Karpas-422 (cell line): ENCODE measurements at regions not wholly inside any gene's neighbourhood (a gene's known extent, or its start where the extent isn't known, plus 50 kb on each side); places are given as distances from the start of the nearest gene placed in this dataset.

Source experiments
- DNase-seq: peaks from one replicate; pipeline ENCODE4 v3.0.0-alpha.2; 2015
- H2AFZ ChIP-seq: fragments of 200-600 bp; sonication (generic); 2 replicates; pipeline ENCODE4 v1.6.1; 2014; ENCODE audit warnings: antibody characterized with exemption, low read length, mixed read lengths
- H3K27ac ChIP-seq: fragments of 200-600 bp; sonication (generic); 2 replicates; pipeline ENCODE4 v1.5.1; 2014; ENCODE audit warnings: mild to moderate bottlenecking, low read length, moderate library complexity
- H3K27me3 ChIP-seq: fragments of 200-600 bp; sonication (generic); 2 replicates; pipeline ENCODE4 v1.6.1; 2014; ENCODE audit warnings: low read length, mixed read lengths
- H3K36me3 ChIP-seq: fragments of 200-600 bp; sonication (generic); 2 replicates; pipeline ENCODE4 v1.6.1; 2014; ENCODE audit warnings: low read length, mixed read lengths; ENCODE audit not compliant: insufficient read depth
- H3K4me1 ChIP-seq: fragments of 200-600 bp; sonication (generic); 2 replicates; pipeline ENCODE4 v1.6.1; 2014; ENCODE audit warnings: mild to moderate bottlenecking, low read length, mixed read lengths
- H3K4me2 ChIP-seq: fragments of 200-600 bp; sonication (generic); 2 replicates; pipeline ENCODE4 v1.6.1; 2014; ENCODE audit warnings: low read length, low read depth, mild to moderate bottlenecking; ENCODE audit not compliant: poor library complexity, severe bottlenecking
- H3K4me3 ChIP-seq: fragments of 200-600 bp; sonication (generic); 2 replicates; pipeline ENCODE4 v1.5.1; 2014; ENCODE audit warnings: mild to moderate bottlenecking, antibody characterized with exemption, low read length, mixed read lengths
- H3K79me2 ChIP-seq: fragments of 200-600 bp; sonication (generic); 2 replicates; pipeline ENCODE4 v1.6.1; 2014; ENCODE audit warnings: mild to moderate bottlenecking, low read length, mixed read lengths
- H3K9ac ChIP-seq: fragments of 200-600 bp; sonication (generic); 2 replicates; pipeline ENCODE4 v1.6.0; 2014; ENCODE audit warnings: low read length
- H3K9me2 ChIP-seq: fragments of 200-600 bp; sonication (generic), shearing (Covaris generic); replicated peaks from 2 replicates; pipeline ENCODE4 v1.6.0; 2014; ENCODE audit warnings: mild to moderate bottlenecking, low read length, moderate library complexity; ENCODE audit not compliant: insufficient read depth
- H3K9me3 ChIP-seq: fragments of 300-700, 200-600 bp; sonication (generic); 2 replicates; pipeline ENCODE4 v1.6.1; 2014; ENCODE audit warnings: low read length, mixed read lengths
- H4K20me1 ChIP-seq: fragments of 200-600 bp; sonication (generic); 2 replicates; pipeline ENCODE4 v1.6.1; 2014; ENCODE audit warnings: mild to moderate bottlenecking, antibody characterized with exemption, low read length, low read depth; ENCODE audit not compliant: insufficient read depth

DNA sequence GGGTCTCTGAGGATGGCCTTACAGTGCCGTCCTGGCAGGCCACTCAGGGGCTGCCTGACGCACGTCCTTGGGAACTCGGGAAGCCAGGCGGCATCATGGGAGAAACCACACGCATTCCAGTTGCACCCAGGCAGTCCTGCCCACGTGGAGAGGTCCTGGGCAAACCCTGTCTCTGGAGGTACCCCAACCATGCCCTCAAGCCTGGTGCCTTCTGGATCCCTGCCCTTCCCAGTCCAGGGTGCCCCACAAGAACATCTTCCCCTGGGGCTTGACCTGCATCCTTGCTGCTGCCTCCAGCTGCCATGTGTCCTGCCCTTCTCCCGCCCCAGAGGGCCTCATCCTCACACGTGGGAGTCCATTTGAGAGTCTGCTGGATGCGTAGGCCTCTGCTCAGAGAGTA is 200.3 kb upstream of the PPP2R2D start:
- H3K9me3 ChIP-seq = no peaks in the 10 kb centered on the region
- no peaks in the 10 kb centered on the region for H3K27me3 ChIP-seq
- H3K4me2 ChIP-seq = no peak overlapping the region
- no peaks in the 10 kb centered on the region for H4K20me1 ChIP-seq
- no peak overlapping the region for H3K27ac ChIP-seq
- no peaks in the 10 kb centered on the region for H3K4me1 ChIP-seq
- no peak overlapping the region for H3K9ac ChIP-seq
- no peaks in the 10 kb centered on the region for H3K79me2 ChIP-seq
- DNase-seq = no peak
- no peak overlapping the region for H3K4me3 ChIP-seq
- H3K36me3 ChIP-seq = no peaks in the 10 kb centered on the region
- no peak overlapping the region for H2AFZ ChIP-seq
- no peaks in the 10 kb centered on the region for H3K9me2 ChIP-seq

DNA sequence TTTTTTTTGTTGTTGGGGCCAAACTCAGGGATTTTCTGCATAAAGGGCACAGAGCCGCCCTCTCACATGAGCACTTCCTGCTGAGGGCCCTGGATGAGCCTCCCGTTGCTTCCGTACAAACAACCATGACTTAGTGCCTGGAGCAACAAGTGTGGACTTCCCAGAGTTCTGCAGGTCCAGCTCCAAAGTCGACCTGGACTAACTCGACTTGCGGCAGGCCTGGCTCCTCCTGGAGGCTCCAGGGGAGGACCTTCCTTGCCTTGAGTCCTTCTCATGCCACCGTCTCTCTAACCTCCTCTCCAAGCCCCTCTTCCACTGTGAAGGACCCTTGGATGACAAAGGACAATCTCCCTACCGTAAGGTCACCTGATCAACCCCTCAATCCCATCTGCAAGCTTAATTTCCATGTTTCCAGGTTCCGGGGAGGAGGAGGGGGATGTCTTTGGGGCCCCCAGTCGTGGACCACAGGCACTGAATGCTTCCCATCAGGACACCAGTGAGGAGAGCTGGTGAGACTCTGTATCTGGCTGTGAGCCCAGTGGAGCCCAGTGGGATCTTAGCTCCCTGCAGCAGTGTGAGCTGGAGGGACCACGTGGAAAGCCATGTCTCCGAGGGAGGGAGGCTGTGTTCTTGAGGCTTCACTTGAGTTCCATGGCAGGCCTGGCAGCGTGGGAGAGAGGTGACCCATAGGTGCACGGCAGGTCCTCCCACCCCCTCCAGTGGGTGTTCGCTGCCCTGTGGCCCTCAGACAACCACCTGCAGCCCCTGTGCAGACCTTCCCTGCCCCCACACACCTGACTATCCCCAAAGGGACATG is 199.5 kb upstream of the PPP2R2D start:
- no peaks in the 10 kb centered on the region for H3K4me1 ChIP-seq
- H3K4me2 ChIP-seq = no peak overlapping the region
- no peaks in the 10 kb centered on the region for H3K9me2 ChIP-seq
- H2AFZ ChIP-seq = no peak overlapping the region
- no peak for DNase-seq
- H3K27me3 ChIP-seq = no peaks in the 10 kb centered on the region
- no peaks in the 10 kb centered on the region for H3K36me3 ChIP-seq
- H3K9me3 ChIP-seq = no peaks in the 10 kb centered on the region
- H3K9ac ChIP-seq = no peak overlapping the region
- H3K27ac ChIP-seq = no peak overlapping the region
- H3K4me3 ChIP-seq = no peak overlapping the region
- H3K79me2 ChIP-seq = no peaks in the 10 kb centered on the region
- no peaks in the 10 kb centered on the region for H4K20me1 ChIP-seq

DNA sequence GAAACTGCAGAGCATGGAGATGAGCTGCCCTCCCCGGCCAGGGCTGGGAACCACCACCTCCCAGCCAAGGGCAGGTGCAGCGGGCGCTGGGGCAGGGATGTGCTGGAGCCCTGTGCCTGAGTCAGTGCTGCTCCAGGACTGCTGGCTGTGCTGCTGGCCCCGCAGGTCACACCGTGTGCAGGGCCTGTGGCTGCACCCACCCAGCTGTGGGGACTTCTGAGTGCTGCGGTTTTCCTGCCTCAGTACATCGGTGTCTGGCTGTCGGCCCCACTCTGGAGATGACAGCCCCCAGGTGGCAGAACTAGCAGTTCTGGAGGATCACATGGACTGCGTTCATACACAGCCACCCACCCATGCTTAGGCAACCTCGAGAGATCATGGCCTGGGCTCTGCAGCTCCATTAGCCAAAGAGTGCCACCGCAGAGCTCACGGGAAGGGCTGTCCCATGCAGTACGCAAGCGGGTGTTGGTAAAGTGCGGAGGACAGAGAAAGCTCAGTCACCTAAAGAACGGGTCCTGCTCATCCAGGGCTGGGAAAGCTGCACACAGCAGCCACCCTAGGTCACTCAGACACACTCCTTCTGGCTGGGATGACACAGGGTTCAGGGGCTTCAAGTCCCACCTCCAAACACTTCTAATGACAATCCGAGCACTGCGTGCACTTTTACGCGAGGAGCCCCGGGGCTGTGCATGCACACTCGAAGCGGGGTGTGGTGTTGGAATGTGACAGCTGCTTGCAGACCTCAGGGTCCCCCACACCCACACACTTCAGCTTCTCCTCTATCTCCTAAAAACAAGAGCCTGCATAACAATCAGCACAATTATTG is 198.1 kb upstream of the PPP2R2D start:
- Histone ChIP-seq H3K4me1 (no peaks in the 10 kb centered on the region), H3K36me3 (no peaks in the 10 kb centered on the region), H2AFZ (no peak overlapping the region), H3K4me2 (no peak overlapping the region), H3K27me3 (no peaks in the 10 kb centered on the region; the same call in 1 of the 2 replicates), H3K9ac (no peak overlapping the region), H3K79me2 (no peaks in the 10 kb centered on the region), H3K27ac (no peak overlapping the region), H3K9me2 (no peaks in the 10 kb centered on the region), H3K4me3 (no peak overlapping the region), H3K9me3 (peaks cover 2% of the 10 kb centered on the region; the same call in 1 of the 2 replicates), H4K20me1 (no peaks in the 10 kb centered on the region)
- no peak for DNase-seq

DNA sequence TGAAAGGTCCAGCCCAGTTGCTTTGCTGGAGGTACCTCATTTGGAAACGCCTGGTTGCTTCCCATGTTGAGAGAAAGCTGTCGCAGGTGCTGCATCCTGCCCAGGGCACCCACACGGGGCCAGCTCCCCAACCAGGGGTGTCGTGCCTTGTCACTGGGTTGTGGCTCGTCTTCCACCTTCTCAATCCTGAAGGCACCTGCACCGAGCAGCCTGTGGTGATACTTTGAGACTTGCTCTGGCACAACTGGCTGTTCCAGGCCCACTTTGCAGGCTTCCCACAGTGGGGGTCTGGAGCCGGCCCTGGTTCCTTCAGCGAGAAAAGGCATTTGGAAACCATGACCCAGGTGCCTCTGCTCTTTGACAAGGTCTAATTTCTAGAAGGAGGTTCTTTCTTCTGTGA is 197.3 kb upstream of the PPP2R2D start:
- Histone ChIP-seq H3K9me3 (peaks cover 2% of the 10 kb centered on the region; the same call in 1 of the 2 replicates), H3K9ac (no peak overlapping the region), H2AFZ (no peak overlapping the region), H3K36me3 (no peaks in the 10 kb centered on the region), H3K4me3 (no peak overlapping the region), H3K27me3 (no peaks in the 10 kb centered on the region; the same call in 1 of the 2 replicates), H3K4me2 (no peak overlapping the region), H3K27ac (no peak overlapping the region), H4K20me1 (no peaks in the 10 kb centered on the region), H3K9me2 (no peaks in the 10 kb centered on the region), H3K79me2 (no peaks in the 10 kb centered on the region), H3K4me1 (no peaks in the 10 kb centered on the region)
- DNase-seq = no peak

- no peak overlapping the region for H3K9ac ChIP-seq
- no peaks in the 10 kb centered on the region for H3K9me2 ChIP-seq
- peaks cover 2% of the 10 kb centered on the region; the same call in 1 of the 2 replicates for H3K9me3 ChIP-seq
- no peak overlapping the region for H3K27ac ChIP-seq
- H3K4me3 ChIP-seq = no peak overlapping the region
- no peak overlapping the region for H2AFZ ChIP-seq
- no peaks in the 10 kb centered on the region for H3K36me3 ChIP-seq
- no peak overlapping the region for H3K4me2 ChIP-seq
- no peaks in the 10 kb centered on the region for H4K20me1 ChIP-seq
- no peak for DNase-seq
- H3K79me2 ChIP-seq = no peaks in the 10 kb centered on the region
- no peaks in the 10 kb centered on the region for H3K4me1 ChIP-seq
- H3K27me3 ChIP-seq = no peaks in the 10 kb centered on the region; the same call in 1 of the 2 replicates
These were observed 196.9 kb upstream of the PPP2R2D start for GRCh38 chr10:131703941-131704340.

GRCh38 chr10:131706476-131706875 is 194.3 kb upstream of the PPP2R2D start:
- Histone ChIP-seq H3K9me2 (no peaks in the 10 kb centered on the region), H3K9ac (no peak overlapping the region), H3K27me3 (no peaks in the 10 kb centered on the region; the same call in 1 of the 2 replicates), H3K27ac (no peak overlapping the region), H4K20me1 (no peaks in the 10 kb centered on the region), H3K9me3 (peaks cover 2% of the 10 kb centered on the region; the same call in 1 of the 2 replicates), H3K4me3 (no peak overlapping the region), H3K4me2 (no peak overlapping the region), H3K4me1 (no peaks in the 10 kb centered on the region), H2AFZ (no peak overlapping the region), H3K36me3 (no peaks in the 10 kb centered on the region), H3K79me2 (no peaks in the 10 kb centered on the region)
- DNase-seq = no peak

DNA sequence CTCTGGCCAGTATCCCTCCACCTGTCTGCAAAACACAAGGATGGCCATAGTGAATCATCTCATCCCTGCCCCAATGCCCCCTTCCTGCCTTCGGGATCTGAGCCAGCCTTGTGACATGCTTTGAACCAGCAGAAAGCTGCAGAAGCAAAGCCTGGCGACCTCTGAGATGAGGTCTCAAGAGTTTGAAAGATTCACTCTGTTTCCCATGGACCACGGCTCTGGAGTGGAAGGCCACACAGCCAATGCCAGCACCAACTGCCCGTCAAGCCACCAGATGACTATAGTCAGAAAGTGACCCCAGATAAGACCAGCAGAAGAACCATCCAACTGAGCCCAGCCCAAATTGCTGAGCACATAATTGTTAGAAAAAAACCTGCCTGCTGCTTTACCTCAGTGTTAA is 193.9 kb upstream of the PPP2R2D start:
- DNase-seq = no peak

DNA sequence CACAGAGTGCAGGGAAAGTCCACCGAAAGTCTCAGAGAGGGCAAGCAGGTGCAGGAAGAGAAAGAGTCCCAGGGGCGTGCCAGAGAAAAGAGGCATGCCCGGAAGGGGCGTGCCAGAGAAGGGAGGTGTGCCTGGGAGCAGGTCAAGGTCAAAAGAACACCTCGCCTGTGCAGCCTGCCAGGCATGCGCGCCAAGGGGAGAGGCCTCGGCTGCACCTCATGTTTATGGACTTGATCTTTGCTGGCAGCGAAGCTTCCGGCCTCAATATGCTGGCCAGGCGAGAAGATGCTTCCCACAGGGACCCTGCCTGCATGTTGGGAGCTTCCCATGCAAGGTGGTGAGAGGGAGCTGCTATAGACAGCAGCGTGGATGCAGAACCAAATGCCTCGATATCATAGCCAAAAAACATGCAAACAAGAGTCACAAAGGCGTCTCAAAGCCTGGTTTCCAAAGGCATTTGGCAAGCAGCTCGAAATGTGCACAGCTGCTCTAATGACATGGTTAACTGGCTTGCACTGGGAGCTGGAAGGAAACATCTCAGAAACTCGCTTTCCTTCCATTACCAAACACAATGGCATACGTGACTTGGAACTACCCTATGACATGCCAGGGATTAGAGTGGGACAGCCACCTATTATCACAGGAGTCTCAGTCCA is 192.5 kb upstream of the PPP2R2D start:
- Histone ChIP-seq H3K4me1 (no peaks in the 10 kb centered on the region), H3K9ac (no peak overlapping the region)
- DNase-seq = no peak

More for the DNA sequence above, 193.9 kb upstream of the PPP2R2D start:
- Histone ChIP-seq H3K4me1 (no peaks in the 10 kb centered on the region), H3K27ac (no peak overlapping the region), H2AFZ (no peak overlapping the region), H3K9me3 (peaks cover 2% of the 10 kb centered on the region; the same call in 1 of the 2 replicates), H3K4me2 (no peak overlapping the region), H3K27me3 (no peaks in the 10 kb centered on the region; the same call in 1 of the 2 replicates), H3K9me2 (no peaks in the 10 kb centered on the region), H3K79me2 (no peaks in the 10 kb centered on the region), H3K9ac (no peak overlapping the region), H3K4me3 (no peak overlapping the region), H4K20me1 (no peaks in the 10 kb centered on the region), H3K36me3 (no peaks in the 10 kb centered on the region)

More for the DNA sequence above, 192.5 kb upstream of the PPP2R2D start:
- no peaks in the 10 kb centered on the region for H3K9me2 ChIP-seq
- no peak overlapping the region for H3K4me3 ChIP-seq
- H2AFZ ChIP-seq = no peak overlapping the region
- peaks cover 2% of the 10 kb centered on the region; the same call in 1 of the 2 replicates for H3K9me3 ChIP-seq
- H3K27me3 ChIP-seq = no peaks in the 10 kb centered on the region; the same call in 1 of the 2 replicates
- no peaks in the 10 kb centered on the region for H4K20me1 ChIP-seq
- H3K4me2 ChIP-seq = no peak overlapping the region
- no peak overlapping the region for H3K27ac ChIP-seq
- no peaks in the 10 kb centered on the region for H3K79me2 ChIP-seq
- no peaks in the 10 kb centered on the region for H3K36me3 ChIP-seq
